ENCODE measurements at regions not wholly inside any gene's neighbourhood (a gene's known extent, or its start where the extent isn't known, plus 50 kb on each side); places are given as distances from the start of the nearest gene placed in this dataset.

DNA sequence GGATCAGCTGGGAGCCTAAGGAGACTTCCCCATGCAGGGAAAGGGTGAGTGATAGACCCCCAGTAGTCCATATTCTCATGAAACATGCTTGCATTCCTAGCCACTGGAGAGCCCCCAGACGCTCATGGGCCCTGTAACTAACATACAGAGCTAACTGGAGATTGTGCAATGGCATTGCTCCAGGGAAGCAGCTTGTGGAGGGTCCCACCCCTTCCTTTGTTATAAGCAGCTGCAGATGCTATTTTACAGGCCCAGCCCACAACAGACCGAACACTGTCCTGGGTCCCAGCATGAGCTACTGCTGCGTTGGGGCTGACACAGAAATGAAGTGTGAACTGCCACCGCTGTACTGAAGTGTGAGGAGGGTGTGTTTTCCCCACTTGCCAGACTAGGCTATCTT is 1465.7 kb upstream of the DIAPH2 start:
- no peak overlapping the region for H3K4me3 ChIP-seq (ENCODE audit: control insufficient read depth, low read depth, low read length)
- no peak for TF ChIP-seq CTCF (IDR thresholded peaks at IDR 0.05; ENCODE audit: control insufficient read depth, insufficient read depth, low read depth, low read length, missing control alignments)
- DNase-seq (ENCODE audit: low read depth): no peak

- H3K4me3 ChIP-seq (ENCODE audit: control insufficient read depth, low read depth, low read length): no peak overlapping the region
- TF ChIP-seq CTCF (IDR thresholded peaks at IDR 0.05; ENCODE audit: control insufficient read depth, insufficient read depth, low read depth, low read length, missing control alignments): no peak
- DNase-seq (ENCODE audit: low read depth): no peak
Measured at GRCh38 chrX:95248386-95248785, 1436.3 kb upstream of the DIAPH2 start.

DNA sequence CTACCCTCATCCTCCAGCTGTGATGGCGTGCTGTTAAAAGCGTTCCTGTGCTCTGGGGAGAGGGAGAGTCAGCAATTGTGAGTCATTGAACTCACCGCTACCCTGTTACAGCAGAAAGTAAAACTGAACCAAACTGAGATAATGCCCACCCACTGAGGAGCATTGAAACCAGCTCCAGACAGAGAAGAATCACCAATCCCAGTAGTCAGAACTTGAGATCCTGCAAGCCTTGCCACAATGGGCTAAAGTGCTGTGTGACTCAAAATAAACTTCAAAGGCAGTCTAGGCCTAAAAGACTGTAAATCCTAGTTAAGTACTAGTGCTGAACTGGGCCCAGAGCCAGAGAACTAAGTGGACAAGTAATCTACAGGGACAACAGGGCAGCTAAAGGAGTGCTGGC is 1394.2 kb upstream of the DIAPH2 start:
- DNase-seq (ENCODE audit: low read depth): no peak
- no peak for TF ChIP-seq CTCF (IDR thresholded peaks at IDR 0.05; ENCODE audit: control insufficient read depth, insufficient read depth, low read depth, low read length, missing control alignments)
- H3K4me3 ChIP-seq (ENCODE audit: control insufficient read depth, low read depth, low read length): no peak overlapping the region

DNA sequence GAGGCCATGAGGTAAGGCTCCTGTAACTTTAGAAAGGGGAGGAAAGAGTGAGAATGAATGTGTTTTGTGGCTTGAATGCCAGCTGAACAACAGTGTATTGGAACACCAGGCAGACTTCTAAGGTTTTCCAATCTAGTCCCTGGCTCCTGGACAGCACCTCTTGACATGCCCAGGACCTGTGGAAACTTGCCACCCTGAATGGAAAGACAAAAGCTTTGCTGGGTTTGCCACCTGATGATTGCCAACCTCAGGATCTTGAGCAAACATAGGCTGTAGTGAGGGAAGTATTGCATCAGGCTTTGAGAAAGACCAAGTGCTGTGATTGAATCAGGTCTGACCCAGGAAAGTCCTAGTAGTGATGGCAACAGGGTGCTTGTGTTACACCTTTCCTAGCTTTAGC is 1393.1 kb upstream of the DIAPH2 start:
- no peak for TF ChIP-seq CTCF (IDR thresholded peaks at IDR 0.05; ENCODE audit: control insufficient read depth, insufficient read depth, low read depth, low read length, missing control alignments)
- H3K4me3 ChIP-seq (ENCODE audit: control insufficient read depth, low read depth, low read length): no peak overlapping the region
- DNase-seq (ENCODE audit: low read depth): no peak

DNA sequence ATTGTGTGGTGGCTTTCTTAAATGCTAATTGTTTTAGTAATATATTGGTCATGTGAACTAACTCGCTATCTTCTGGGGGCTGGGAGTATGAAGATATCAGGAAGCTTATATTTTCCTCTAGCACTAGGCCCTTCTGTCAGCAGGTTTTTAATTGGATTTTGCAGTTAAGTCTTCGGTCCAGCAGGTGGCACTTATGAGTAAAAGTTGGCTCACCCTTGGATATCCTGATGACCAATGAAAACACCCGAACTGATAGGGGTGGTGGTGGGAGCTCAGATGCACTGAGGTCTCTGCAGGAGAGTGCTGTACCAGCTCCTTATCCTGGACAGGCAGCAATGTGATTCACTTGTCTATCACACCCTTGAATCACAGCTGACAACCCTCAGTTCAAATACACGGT is 1365.8 kb upstream of the DIAPH2 start:
- DNase-seq (ENCODE audit: low read depth): no peak
- TF ChIP-seq CTCF (IDR thresholded peaks at IDR 0.05; ENCODE audit: control insufficient read depth, insufficient read depth, low read depth, low read length, missing control alignments): peak; percentile 30
- no peak overlapping the region for H3K4me3 ChIP-seq (ENCODE audit: control insufficient read depth, low read depth, low read length)

DNA sequence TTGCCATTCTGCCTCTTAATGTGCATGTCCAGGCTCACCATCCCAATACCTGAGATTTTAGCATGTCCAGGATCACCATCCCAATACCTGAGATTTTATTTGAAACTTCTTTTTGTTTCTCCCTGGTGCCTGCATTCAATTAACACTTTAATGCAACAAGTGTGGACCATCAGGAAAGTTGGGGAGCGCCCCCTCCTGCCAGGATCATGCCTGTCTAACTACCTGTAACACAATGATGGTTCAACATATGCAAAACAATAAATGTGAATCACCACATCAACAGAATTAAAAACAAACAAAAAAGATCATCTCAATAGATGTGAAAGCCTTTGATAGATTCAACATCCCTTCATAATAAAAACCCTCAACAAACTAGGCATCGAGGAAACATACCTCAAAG is 1359.5 kb upstream of the DIAPH2 start:
- no peak for DNase-seq (ENCODE audit: low read depth)
- no peak for TF ChIP-seq CTCF (IDR thresholded peaks at IDR 0.05; ENCODE audit: control insufficient read depth, insufficient read depth, low read depth, low read length, missing control alignments)
- no peak overlapping the region for H3K4me3 ChIP-seq (ENCODE audit: control insufficient read depth, low read depth, low read length)

GRCh38 chrX:95330292-95330691 is 1354.3 kb upstream of the DIAPH2 start:
- DNase-seq (ENCODE audit: low read depth): no peak
- H3K4me3 ChIP-seq (ENCODE audit: control insufficient read depth, low read depth, low read length): no peak overlapping the region
- TF ChIP-seq CTCF (IDR thresholded peaks at IDR 0.05; ENCODE audit: control insufficient read depth, insufficient read depth, low read depth, low read length, missing control alignments): no peak
